ENCODE measurements at regions not wholly inside any gene's neighbourhood (a gene's known extent, or its start where the extent isn't known, plus 50 kb on each side); places are given as distances from the start of the nearest gene placed in this dataset.

DNA sequence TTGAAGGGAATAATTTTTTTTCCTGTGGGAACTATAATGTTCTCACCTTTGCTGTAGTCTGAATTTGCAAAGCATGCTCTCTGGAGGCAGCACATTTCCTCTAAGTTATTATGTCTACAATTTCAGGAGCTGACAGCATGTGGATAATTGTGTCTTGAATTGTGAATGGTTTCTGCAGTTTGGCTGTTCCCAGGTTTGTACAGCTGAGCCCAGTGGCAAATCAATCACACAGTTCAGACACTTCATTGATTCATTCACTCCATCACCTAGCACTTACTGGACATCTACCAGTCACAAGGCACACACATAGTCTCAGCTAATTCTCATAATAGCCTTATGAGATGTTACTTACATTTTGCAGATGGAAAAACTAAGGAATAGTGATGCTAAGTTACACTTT is 219.0 kb upstream of the ROPN1 start:
- no peak for DNase-seq (ENCODE audit: low spot score)
- intact Hi-C loops (cut with DNase I): no loop called here
- ATAC-seq: no peak

DNA sequence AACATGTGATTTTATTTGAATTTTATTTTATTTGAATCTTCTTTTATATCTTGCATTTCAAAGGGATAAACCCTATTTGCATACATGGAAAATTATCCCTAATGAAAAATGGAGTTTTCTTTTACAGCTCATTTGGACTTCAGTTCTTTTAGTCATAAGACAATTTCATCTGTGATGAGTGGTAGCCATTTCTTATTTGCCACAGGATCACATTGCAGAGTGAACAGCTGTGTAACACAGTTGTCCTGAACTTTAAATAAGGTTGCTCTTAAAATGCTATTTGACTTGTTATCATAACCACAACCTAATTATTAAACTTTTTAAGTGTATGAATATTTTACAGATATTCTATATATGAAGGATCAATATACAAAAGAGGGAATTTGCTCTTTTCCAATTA is 221.7 kb upstream of the ROPN1 start:
- DNase-seq (ENCODE audit: low spot score): no peak
- intact Hi-C loops (cut with DNase I): no loop called here
- no peak for ATAC-seq

DNA sequence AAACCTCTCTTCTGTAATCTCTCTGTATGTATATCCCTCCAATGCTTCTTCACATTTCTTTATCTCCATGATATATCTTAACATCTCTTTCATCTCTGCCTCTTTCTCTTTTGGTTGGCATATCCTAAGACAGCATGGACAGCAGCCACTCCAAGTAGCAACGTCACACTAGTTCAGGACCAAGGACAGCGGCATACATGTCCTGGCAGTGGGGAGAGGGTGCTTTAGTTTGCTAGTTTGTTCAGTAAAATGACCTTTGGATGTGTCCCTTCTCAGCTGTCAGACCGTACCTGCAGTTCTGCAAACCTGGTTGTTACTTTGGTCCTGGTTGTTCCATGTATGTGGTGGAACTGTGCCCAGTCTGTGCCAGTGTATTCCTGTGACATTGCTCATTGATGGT is 225.6 kb upstream of the ROPN1 start:
- ATAC-seq (no peak), DNase-seq (ENCODE audit: low spot score) (no peak)
- intact Hi-C loops (cut with DNase I): no loop called here

DNA sequence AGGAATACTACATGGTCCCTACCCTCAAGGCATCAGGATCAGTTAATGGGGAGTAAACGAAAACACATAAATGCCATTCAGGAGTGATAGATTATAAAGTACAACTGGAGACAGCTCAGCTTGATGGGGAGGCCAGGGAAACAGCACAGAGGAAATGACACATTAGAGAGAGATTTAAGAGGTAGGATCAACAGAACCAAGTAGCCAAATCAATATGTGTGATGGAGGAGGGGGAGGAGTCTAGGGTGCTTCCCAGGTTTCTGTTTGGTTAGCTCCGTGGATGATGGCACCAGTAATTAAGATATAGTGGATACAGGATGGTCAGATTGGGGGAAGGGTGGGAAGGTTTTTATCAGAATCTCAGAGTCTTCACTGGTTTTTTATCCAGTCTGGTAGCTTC is 229.5 kb upstream of the ROPN1 start:
- ATAC-seq (no peak), DNase-seq (ENCODE audit: low spot score) (no peak)
- intact Hi-C loops (cut with DNase I): no loop called here

DNA sequence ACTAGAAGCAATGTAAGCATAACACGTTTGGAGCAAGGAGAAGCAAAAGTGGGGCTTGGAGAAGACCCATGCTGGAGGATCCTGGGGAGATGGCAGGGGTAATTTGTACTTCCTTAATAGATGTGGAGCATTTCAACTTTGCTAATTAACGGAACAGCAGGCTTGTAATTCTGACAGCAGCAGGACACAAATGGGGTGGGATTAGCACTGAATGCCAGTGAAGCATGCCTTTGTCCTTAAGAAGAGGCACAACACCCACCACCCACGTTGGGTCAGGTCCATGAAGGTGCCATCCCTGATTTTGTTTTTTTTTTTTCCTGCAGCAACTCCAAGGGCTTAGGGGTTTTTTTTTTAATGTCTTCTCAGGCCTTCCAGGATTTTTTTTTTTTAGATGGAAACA is 231.9 kb upstream of the ROPN1 start:
- ATAC-seq (no peak), DNase-seq (ENCODE audit: low spot score) (no peak)
- intact Hi-C loops (cut with DNase I): no loop called here

DNA sequence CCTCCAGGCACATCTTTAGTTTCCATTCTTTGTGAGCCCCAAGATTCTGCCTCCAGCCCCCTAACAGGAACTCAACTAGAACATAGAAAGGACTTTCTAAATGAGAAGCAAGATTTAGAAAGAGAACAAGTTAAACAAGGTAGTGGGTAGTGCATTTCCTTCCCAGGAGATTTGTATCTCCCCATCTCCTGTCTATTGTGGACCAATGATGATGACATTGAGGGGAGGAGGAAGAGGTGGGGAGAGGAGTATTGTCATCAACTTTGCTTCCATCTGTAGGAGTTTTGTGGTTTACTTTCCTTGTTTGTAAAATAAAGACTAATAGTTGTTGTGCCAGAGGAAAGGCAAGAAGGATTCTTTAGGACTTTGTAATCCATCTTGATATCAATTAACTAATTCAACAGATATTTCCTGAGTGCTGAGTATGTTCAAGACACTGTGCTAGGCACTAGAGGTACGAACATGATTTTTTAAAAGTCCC is 235.3 kb upstream of the ROPN1 start:
- ATAC-seq (no peak), DNase-seq (ENCODE audit: low spot score) (no peak)
- intact Hi-C loops (cut with DNase I): no loop called here

DNA sequence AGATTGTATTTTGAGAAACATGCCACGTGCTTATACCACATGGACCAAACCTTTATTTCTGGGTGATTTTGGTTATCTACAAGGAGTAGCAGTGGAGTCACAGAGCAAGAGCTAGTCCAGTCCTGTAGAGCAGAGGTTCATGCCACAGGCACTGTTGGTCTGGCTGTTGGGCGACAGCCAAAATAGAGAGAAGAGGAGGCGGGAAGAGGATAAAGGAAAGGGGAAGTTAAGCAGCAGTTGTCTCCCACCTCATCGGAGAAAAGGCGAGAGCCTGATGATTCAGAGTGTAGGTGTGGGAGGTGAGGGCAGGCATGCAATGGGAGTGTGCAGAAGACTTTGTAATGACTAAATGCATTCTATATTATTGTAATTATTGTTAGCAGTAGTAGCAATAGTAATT is 237.5 kb upstream of the ROPN1 start:
- DNase-seq (ENCODE audit: low spot score): no peak
- ATAC-seq: no peak
- intact Hi-C loops (cut with DNase I): no loop called here

DNA sequence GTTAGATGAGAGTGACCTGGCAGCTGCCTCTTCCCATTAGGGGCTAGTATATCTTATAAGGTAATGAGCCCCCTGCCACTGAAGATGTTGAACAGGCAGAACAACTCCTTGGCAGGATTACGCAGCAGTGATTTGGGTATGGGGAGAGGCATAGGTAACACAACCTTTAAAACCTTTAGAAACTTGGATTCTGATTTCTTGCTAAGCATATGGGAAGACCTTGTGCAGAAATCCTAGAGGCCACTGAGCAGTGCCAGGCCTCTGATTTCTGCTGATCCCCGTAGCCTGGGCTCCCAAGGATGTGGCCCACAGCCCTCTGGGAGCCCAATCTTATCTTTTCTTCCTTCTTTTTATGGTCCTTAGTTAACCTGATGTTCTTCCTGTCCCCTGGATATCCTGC is 237.9 kb upstream of the ROPN1 start:
- no peak for DNase-seq (ENCODE audit: low spot score)
- intact Hi-C loops (cut with DNase I): no loop called here
- ATAC-seq: no peak

GRCh38 chr3:124230432-124230831 is 238.5 kb upstream of the ROPN1 start:
- DNase-seq (ENCODE audit: low spot score): no peak
- intact Hi-C loops (cut with DNase I): no loop called here
- no peak for ATAC-seq

GRCh38 chr3:124230998-124231397 is 239.1 kb upstream of the ROPN1 start:
- intact Hi-C loops (cut with DNase I): no loop called here
- ATAC-seq: no peak
- DNase-seq (ENCODE audit: low spot score): no peak

DNA sequence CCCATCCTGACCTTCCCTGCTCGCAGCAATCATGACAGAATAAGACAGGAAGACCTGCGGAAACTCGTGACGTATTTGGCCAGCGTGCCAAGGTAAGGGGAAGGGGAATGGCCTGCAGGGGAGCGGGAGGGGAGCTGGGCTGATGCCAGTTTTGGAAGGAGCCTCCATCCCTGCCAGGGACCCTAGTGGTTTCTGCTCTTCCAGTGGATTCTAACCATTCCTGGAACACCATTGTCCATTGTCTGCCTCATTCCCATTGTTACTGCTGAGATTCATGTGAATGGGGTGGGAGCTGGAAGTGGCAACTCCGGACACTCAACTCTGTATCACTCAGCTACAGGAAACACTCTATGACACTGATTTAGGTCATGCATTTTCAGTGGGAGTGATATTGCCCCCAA is 242.9 kb upstream of the ROPN1 start:
- intact Hi-C loops (cut with DNase I): no loop called here
- DNase-seq (ENCODE audit: low spot score): peak; percentile 58
- ATAC-seq: no peak

DNA sequence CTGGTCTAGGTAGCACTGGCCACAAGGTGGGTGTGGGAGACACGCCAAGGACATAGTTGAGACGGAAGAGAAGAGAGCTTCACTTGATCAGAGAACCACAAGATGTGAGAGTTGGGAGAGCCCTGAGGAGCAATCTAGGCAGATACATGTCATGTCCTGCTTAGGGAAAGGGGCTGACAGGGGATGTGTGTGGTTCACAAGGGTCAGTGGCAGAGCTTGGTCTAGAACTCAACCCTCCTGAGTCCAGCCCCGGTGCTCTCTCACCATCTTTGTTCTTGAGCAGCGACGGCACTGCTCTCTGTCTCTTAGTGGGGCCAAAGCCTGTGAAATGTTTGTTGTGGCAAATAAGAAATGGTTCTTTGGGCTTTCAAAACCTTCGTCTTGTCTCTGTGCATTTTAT is 243.5 kb upstream of the ROPN1 start:
- ATAC-seq (no peak), DNase-seq (ENCODE audit: low spot score) (no peak)
- intact Hi-C loops (cut with DNase I): no loop called here

GRCh38 chr3:124243177-124243859 is 251.4 kb upstream of the ROPN1 start:
- intact Hi-C loops (cut with DNase I): no loop called here
- DNase-seq (ENCODE audit: low spot score): no peak
- ATAC-seq: no peak

GRCh38 chr3:124246376-124246775 is 254.5 kb upstream of the ROPN1 start:
- no peak for DNase-seq (ENCODE audit: low spot score)
- no peak for ATAC-seq
- intact Hi-C loops (cut with DNase I): no loop called here

GRCh38 chr3:124246949-124247348 is 255.0 kb upstream of the ROPN1 start:
- ATAC-seq (no peak), DNase-seq (ENCODE audit: low spot score) (no peak)
- intact Hi-C loops (cut with DNase I): no loop called here

- intact Hi-C loops (cut with DNase I): no loop called here
- DNase-seq (ENCODE audit: low spot score): no peak
- peak; percentile 76 for ATAC-seq
Observed at GRCh38 chr3:124248471-124249028, 256.6 kb upstream of the ROPN1 start.

DNA sequence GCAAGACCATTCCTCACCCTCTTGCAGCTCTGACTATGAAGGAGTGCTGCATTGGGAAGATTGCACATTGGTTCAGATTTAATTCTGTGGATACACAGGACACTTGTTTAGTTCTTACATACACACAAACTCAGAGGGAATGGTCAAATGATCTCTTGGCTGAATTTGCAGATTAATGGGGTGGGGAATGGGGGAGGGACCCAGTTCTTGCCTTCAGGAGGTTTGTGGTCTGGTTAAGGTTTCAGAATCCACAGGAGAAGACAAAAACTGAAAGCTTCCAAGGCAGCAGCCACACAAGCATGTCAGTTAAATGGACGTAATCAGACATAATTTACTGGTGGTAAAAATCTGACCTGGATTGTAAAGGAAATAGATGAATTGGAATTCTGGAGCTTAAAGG is 257.1 kb upstream of the ROPN1 start:
- intact Hi-C loops (cut with DNase I): no loop called here
- DNase-seq (ENCODE audit: low spot score): no peak
- no peak for ATAC-seq

DNA sequence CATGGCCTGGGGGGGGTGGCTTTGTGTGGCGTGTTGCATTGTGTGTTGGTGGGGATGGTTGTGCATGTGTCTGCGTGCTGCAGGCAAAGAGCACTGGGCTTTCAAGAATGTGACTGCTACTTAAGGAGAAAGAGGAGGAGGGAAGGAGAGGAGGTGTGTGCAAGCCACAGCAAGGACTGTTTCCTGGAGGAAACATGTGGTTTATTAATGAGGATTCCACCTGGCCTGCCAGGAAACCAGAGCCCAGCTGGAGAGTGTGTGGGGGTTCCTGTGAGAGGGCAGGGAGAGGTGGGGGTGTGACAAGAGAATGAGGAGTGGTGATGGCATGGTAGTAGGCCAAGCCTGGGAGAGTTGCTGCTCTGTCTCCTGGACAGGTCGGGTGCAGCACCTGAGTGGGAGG is 258.1 kb upstream of the ROPN1 start:
- DNase-seq (ENCODE audit: low spot score) (no peak), ATAC-seq (no peak)
- intact Hi-C loops (cut with DNase I): no loop called here

- no peak for DNase-seq (ENCODE audit: low spot score)
- no peak for ATAC-seq
- intact Hi-C loops (cut with DNase I): no loop called here
Observed at GRCh38 chr3:124256156-124256555, 264.2 kb upstream of the ROPN1 start.

GRCh38 chr3:124256599-124256998 is 264.7 kb upstream of the ROPN1 start:
- DNase-seq (ENCODE audit: low spot score) (no peak), ATAC-seq (no peak)
- intact Hi-C loops (cut with DNase I): no loop called here

DNA sequence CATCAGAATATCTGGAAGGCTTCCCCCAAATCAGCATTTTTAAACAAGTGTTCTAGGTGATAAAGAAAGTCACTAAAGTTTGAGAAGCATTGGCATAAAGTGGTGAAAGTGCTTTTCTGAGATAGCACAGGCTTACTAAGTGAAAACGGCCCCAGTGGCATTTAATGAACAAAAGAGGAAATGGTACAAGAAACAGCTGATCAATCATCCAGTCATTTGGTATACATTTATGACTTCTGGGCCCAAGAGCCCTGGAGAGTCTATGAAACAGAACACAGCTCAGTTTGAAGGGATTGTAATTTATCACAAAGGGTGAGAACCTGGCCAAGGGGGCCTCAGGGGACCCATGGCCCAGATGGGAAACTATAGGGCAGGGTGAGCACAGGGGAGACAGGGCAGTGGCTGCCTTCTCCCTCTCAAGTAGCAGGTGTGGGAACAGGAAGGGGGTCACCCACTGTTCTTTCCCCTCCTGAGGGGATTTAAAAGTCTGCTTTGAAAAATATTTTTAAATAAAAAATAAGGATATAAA is 265.5 kb upstream of the ROPN1 start:
- ATAC-seq: no peak
- intact Hi-C loops (cut with DNase I): no loop called here

More for the DNA sequence above, 265.5 kb upstream of the ROPN1 start:
- DNase-seq (ENCODE audit: low spot score): no peak

Measured in sciatic nerve (tissue), 2 donors.